RWPE1 (cell line): ENCODE measurements at regions not wholly inside any gene's neighbourhood (a gene's known extent, or its start where the extent isn't known, plus 50 kb on each side); places are given as distances from the start of the nearest gene placed in this dataset.
A peak's percentile ranks its signal among the peaks of the same experiment; 100 is the strongest.
"Not testable (repeated sequence)": the region's sequence is repeated elsewhere in the genome, so short reads cannot be mapped to it uniquely, and the experiment has no call there.

Experiments used
- CTCF ChIA-PET: fragments of 350-600 bp; sonication (Branson Sonifier 250); formaldehyde crosslinking; extraction: SDS; loops from one replicate; lab custom pipeline; 2021; lab: Yijun Ruan, JAX
- POLR2A ChIA-PET: fragments of 400-600 bp; formaldehyde crosslinking; extraction: SDS; loops from one replicate; lab custom pipeline; 2020; ENCODE audit warnings: antibody characterized with exemption; ENCODE audit not compliant: low non-redundant PET; lab: Yijun Ruan, JAX
- DNase-seq: peaks from one replicate; pipeline ENCODE4 v3.0.0; 2012; ENCODE audit warnings: low spot score
- H3K27ac ChIP-seq: fragments of 450-650 bp; 2 replicates; pipeline ENCODE4 v1.5.1; 2017
- TF ChIP-seq, protein P1 (sequence below): fragments of 450-650 bp; conservative IDR thresholded peaks from 2 replicates; pipeline ENCODE4 v1.5.1; 2017; ENCODE audit warnings: low read depth, mild to moderate bottlenecking

DNA sequence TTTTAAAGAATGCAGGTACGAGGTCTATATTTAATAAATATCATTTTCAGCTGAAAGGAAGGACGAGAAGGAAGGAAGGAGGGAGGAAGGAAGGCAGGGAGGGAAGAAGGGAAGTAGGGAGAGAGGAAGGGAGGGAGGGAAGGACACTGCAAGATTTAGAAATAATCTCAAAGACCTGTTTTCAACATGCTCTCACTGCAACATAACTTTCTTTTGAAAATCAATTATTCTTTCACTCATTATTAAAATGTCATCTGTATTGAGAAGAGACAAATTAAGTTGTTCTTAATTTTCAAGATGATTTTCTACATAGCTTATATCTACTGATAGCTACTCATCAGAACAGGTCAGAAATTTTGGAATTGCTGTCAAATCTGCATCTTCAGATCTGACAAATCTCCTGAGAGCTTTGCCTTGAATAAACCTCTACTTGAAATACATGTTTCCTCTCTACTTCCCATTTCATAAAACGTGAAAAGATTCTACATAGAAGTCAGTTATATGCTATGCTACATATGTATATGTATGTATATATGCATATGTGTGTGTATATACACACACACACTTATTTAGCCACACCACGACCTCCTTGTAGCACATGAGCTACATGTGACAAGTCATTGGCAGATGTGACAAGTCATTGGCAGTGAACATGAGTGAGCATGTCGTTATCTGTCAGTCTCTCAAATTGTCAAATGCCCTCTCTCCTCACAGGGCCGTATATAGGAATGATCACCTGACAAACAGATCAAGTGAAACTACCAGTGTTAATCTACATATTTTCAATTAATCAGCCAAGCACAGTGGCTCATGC, 241.6 kb downstream of the LY86 start:
- POLR2A ChIA-PET, result no interaction called here
- H3K27ac ChIP-seq, result no peak overlapping the region
- TF ChIP-seq, protein P1, sequence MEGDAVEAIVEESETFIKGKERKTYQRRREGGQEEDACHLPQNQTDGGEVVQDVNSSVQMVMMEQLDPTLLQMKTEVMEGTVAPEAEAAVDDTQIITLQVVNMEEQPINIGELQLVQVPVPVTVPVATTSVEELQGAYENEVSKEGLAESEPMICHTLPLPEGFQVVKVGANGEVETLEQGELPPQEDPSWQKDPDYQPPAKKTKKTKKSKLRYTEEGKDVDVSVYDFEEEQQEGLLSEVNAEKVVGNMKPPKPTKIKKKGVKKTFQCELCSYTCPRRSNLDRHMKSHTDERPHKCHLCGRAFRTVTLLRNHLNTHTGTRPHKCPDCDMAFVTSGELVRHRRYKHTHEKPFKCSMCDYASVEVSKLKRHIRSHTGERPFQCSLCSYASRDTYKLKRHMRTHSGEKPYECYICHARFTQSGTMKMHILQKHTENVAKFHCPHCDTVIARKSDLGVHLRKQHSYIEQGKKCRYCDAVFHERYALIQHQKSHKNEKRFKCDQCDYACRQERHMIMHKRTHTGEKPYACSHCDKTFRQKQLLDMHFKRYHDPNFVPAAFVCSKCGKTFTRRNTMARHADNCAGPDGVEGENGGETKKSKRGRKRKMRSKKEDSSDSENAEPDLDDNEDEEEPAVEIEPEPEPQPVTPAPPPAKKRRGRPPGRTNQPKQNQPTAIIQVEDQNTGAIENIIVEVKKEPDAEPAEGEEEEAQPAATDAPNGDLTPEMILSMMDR, result no peak
- CTCF ChIA-PET, result interaction anchor here (0.6 to 0.7 kb wide), 2 partner anchors 11 to 104 kb away, joined by 3 to 6 read pairs; no protein-coding TSS in a partner anchor
- DNase-seq, result no peak

DNA sequence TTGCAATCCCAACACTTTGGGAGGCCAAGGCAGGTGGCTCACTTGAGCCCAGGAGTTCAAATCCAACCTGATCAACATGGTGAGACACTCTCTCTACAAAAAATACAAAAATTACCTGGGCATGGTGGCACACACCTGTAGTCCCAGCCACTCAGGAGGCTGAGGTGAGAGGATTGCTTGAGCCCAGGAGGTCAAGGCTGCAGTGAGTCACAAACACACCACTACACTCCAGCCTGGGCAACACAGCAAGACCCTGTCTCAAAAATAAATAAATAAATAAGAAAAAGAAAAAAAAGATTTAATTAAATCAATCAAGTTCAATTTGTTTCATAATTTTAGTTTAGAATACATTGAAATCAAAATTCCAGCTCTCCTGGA, 242.2 kb downstream of the LY86 start:
- DNase-seq, CTCF ChIA-PET, H3K27ac ChIP-seq, POLR2A ChIA-PET: not testable (repeated sequence)

DNA sequence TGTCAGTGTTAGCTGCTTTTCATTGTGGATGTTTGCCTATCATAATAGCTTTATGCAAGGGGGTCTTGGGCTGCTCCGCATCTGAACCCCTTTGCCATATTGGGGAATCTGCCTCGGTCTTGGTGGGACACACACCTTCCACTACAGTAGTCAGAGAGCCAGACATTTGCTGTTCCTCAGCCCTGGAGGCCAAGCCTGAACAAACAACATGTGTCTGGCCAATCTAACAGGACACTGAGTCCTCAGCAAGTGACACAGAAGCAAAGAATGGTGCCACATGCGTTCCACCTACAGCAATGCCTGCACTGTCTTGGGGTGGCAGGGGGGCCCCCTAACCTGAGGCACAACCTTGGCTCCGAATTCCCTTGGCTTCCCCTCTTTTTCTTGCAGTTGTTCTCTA, 243.9 kb downstream of the LY86 start:
- POLR2A ChIA-PET, result no interaction called here
- no peak for DNase-seq
- no peak overlapping the region for H3K27ac ChIP-seq
- TF ChIP-seq, protein P1, result no peak
- CTCF ChIA-PET, result interaction anchor here (0.7 kb wide), 1 partner anchor 314 kb away, joined by 3 read pairs; no protein-coding TSS in a partner anchor

DNA sequence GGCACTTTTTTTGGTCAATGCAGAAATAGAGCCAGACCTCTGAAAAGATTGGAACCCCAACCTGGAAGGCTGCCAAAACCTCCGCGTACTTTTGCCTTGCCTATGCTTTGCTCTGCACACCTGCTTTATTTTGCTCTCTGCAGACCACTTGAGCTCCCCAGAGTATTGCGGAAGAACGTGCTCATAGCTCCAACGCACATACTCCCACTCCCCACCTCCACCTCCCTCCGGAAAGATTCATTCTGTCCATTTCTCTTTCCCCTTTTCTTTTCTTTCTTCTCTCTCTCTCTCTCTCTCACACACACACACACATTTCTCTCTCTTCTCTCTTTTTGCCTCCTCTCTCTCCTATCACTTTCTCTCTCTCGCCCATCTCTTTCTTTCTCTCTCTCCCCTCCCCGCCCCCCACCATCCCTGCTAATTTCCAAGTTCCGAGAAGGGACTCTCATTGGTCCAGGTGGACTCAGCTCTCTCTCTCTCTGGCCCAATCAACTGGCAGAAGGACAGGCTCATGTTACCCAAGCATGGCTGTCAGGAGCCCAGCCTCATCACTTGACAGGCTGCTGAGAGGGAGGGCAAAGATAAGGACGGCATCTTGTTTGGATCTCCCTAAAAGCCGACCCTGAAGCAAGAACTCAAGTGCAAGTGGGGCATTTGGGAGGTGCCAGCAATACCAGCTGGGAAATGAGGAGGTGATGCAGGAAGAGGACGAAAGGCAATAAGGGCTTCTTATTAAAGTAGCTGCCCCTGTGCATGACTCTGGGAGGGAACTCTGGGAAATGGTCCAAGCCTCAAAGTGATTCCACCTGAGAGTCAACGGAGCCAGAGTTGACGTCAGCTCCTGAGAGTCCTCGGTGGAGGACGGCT, 246.1 kb downstream of the LY86 start:
- POLR2A ChIA-PET, result no interaction called here
- CTCF ChIA-PET, result no interaction called here
- no peak for DNase-seq
- TF ChIP-seq, protein P1, result no peak
- H3K27ac ChIP-seq, result peak overlapping the region; percentile 46

DNA sequence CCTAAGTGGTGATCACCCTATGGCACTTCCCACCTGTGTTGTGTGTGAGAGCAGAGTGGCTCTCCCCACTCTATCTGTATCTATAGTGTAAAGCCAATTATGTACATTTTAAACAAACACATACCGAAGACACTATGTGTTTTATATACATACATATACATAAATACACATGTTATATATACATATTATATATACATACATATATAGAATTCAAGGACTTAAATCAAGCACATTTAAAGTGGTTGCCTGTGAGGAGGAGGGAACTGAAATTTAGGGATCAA, 246.6 kb downstream of the LY86 start:
- no peak for DNase-seq
- CTCF ChIA-PET, result no interaction called here
- TF ChIP-seq, protein P1, result no peak
- POLR2A ChIA-PET, result no interaction called here
- H3K27ac ChIP-seq, result peak overlapping the region; percentile 46

DNA sequence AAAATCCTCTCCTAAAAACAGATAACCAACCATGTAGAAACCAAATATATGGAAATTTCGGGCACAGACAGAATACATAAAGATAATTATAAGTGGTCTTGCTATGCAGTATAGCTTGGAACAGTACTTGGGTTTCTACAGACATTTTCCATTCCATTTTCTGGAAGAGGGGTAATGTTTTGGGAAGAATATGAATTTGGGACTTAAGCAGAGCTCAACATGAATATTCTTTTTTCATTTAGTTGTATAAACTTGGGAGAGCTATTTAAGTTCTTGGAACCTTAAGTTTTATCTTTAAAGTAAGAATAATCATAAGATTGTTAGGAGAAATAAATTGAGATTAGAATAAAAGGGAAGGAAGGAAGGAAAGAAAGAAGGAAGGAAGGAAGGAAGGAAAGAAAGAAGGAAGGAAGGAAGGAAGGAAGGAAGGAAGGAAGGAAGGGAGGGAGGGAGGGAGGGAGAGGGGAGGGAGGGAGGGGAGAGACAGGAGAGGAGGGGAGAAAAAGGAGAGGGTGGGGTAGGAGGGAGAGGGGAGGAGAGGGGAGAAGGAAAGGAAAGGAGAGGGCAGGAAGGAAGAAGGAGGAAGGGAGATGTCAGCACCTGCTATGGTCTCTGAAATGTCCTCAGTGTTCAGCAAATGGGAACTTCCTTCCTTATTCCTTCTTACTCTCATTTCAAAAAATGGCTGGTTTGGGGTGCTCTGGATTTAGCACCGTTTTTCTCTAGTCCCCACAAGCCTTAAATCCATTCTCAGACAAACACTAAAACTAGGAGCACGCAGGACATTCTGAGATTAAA, 248.3 kb downstream of the LY86 start:
- ChIA-PET POLR2A (no interaction called here), CTCF (no interaction called here)
- TF ChIP-seq, protein P1, result no peak
- H3K27ac ChIP-seq, result no peak overlapping the region
- no peak for DNase-seq
